Thyroid gland (tissue), 4 donors: ENCODE measurements at regions not wholly inside any gene's neighbourhood (a gene's known extent, or its start where the extent isn't known, plus 50 kb on each side); places are given as distances from the start of the nearest gene placed in this dataset.

Experiments
- POLR2A ChIP-seq, 2 donors: fragments of 450-650 bp; IDR thresholded peaks; one replicate each; pipeline ENCODE4 v1.6.1; 2017; ENCODE audit warnings: antibody characterized with exemption in 2 of 2, mild to moderate bottlenecking in 2 of 2, moderate library complexity in 1 of 2
- TF ChIP-seq, protein P1 (sequence below), 6 experiments: fragments of 200-600 bp in 3 of 6; fragments of 450-650 bp in 3 of 6; sonication (generic) in 3 of 6; IDR thresholded peaks; one replicate each; pipeline ENCODE4 v1.5.1; 2016 to 2019; ENCODE audit warnings: antibody characterized with exemption in 6 of 6, mild to moderate bottlenecking in 2 of 6, inconsistent platforms in 1 of 6, moderate library complexity in 1 of 6

DNA sequence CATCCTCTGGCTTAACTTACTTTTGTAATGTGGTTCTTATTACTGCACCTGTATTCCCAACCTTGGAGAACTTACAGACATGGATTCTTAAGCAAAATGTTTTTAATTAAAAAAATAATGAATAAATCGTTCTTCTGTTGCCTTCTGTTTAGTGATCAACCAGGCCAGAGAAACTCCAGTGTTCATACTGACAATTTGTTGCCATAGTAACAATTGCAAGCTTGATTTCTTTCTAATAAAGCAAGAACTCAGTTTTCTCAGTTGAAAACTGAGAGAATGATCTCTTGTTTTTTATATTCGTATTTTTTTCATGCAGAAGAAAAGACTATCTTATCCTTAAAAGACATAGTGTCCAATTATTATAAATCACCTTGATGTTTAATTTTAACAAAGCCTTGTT is 106.5 kb upstream of the LMNTD1 start:
- TF ChIP-seq, protein P1, sequence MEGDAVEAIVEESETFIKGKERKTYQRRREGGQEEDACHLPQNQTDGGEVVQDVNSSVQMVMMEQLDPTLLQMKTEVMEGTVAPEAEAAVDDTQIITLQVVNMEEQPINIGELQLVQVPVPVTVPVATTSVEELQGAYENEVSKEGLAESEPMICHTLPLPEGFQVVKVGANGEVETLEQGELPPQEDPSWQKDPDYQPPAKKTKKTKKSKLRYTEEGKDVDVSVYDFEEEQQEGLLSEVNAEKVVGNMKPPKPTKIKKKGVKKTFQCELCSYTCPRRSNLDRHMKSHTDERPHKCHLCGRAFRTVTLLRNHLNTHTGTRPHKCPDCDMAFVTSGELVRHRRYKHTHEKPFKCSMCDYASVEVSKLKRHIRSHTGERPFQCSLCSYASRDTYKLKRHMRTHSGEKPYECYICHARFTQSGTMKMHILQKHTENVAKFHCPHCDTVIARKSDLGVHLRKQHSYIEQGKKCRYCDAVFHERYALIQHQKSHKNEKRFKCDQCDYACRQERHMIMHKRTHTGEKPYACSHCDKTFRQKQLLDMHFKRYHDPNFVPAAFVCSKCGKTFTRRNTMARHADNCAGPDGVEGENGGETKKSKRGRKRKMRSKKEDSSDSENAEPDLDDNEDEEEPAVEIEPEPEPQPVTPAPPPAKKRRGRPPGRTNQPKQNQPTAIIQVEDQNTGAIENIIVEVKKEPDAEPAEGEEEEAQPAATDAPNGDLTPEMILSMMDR (IDR thresholded peaks at IDR 0.05): no peak
- no peak for TF ChIP-seq POLR2A (IDR thresholded peaks at IDR 0.05)
